ENCODE measurements at regions not wholly inside any gene's neighbourhood (a gene's known extent, or its start where the extent isn't known, plus 50 kb on each side); places are given as distances from the start of the nearest gene placed in this dataset.

DNA sequence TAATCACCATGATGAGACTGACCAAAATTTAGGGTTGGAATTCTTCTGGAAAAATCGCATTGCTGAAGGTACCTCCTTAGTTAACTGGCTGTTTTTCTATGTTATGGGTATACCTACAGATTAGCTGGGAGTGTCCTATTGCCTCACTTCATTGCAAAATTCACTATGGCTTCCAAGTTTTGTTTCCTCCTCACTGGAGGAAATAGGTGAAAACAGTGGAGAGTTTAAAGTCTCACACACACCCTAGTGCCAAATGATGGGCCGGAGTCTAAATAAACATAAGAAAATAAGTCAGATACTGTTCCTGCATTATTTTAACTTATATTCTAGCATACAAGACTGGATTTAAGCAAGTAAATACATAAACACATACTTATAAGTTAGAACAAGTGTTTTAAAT lies 98.2 kb downstream of the AHR start:
- H3K9me2 ChIP-seq (replicated peaks; ENCODE audit: low read depth, low read length) = no peaks in the 10 kb centered on the region
- no peaks in the 10 kb centered on the region for H4K20me1 ChIP-seq (ENCODE audit: insufficient read depth, low read length, poor library complexity, severe bottlenecking)
- peaks cover 13% of the 10 kb centered on the region; the same call in 1 of the 2 replicates for H3K9me3 ChIP-seq (ENCODE audit: insufficient read depth, low read depth, low read length)
- no peak overlapping the region for H3K9ac ChIP-seq (ENCODE audit: low read depth, low read length, poor library complexity, severe bottlenecking)
- no peak overlapping the region for H3K4me2 ChIP-seq (ENCODE audit: low read depth, low read length, poor library complexity, severe bottlenecking)
- H3K36me3 ChIP-seq (ENCODE audit: insufficient read depth, low read length) = no peaks in the 10 kb centered on the region
- H3K4me3 ChIP-seq (ENCODE audit: low read length, poor library complexity, severe bottlenecking) = no peak overlapping the region
- TF ChIP-seq, protein P1, sequence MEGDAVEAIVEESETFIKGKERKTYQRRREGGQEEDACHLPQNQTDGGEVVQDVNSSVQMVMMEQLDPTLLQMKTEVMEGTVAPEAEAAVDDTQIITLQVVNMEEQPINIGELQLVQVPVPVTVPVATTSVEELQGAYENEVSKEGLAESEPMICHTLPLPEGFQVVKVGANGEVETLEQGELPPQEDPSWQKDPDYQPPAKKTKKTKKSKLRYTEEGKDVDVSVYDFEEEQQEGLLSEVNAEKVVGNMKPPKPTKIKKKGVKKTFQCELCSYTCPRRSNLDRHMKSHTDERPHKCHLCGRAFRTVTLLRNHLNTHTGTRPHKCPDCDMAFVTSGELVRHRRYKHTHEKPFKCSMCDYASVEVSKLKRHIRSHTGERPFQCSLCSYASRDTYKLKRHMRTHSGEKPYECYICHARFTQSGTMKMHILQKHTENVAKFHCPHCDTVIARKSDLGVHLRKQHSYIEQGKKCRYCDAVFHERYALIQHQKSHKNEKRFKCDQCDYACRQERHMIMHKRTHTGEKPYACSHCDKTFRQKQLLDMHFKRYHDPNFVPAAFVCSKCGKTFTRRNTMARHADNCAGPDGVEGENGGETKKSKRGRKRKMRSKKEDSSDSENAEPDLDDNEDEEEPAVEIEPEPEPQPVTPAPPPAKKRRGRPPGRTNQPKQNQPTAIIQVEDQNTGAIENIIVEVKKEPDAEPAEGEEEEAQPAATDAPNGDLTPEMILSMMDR (conservative IDR thresholded peaks at IDR 0.05; ENCODE audit: low read length) = no peak
- no peak for TF ChIP-seq EZH2phosphoT487 (IDR thresholded peaks at IDR 0.05; ENCODE audit: borderline replicate concordance)
- no peaks in the 10 kb centered on the region for H3K79me2 ChIP-seq (ENCODE audit: insufficient read depth, low read length)
- H3K4me1 ChIP-seq (ENCODE audit: insufficient read depth, low read length, poor library complexity, severe bottlenecking) = peaks cover 3% of the 10 kb centered on the region
- H3F3A ChIP-seq (ENCODE audit: low read depth) = no peaks in the 10 kb centered on the region
- H2AFZ ChIP-seq (ENCODE audit: low read length) = no peak overlapping the region
- H3K27me3 ChIP-seq (ENCODE audit: insufficient read depth, low read length, poor library complexity, severe bottlenecking) = no peaks in the 10 kb centered on the region

GRCh38 chr7:17401791-17402627 lies 103.6 kb downstream of the AHR start:
- TF ChIP-seq, protein P1 (conservative IDR thresholded peaks at IDR 0.05; ENCODE audit: low read length) = no peak
- no peak for TF ChIP-seq EZH2phosphoT487 (IDR thresholded peaks at IDR 0.05; ENCODE audit: borderline replicate concordance)
- Histone ChIP-seq H3K27me3 (ENCODE audit: insufficient read depth, low read length, poor library complexity, severe bottlenecking) (no peaks in the 10 kb centered on the region), H2AFZ (ENCODE audit: low read length) (0 out of 2 replicates have a peak overlapping the region, but pooled peaks have one; percentile 8), H3K4me2 (ENCODE audit: low read depth, low read length, poor library complexity, severe bottlenecking) (peak overlapping the region; percentile 17), H3K36me3 (ENCODE audit: insufficient read depth, low read length) (no peaks in the 10 kb centered on the region), H3K4me3 (ENCODE audit: low read length, poor library complexity, severe bottlenecking) (no peak overlapping the region), H4K20me1 (ENCODE audit: insufficient read depth, low read length, poor library complexity, severe bottlenecking) (no peaks in the 10 kb centered on the region), H3F3A (ENCODE audit: low read depth) (no peaks in the 10 kb centered on the region), H3K79me2 (ENCODE audit: insufficient read depth, low read length) (no peaks in the 10 kb centered on the region), H3K9me3 (ENCODE audit: insufficient read depth, low read depth, low read length) (no peaks in the 10 kb centered on the region), H3K9me2 (replicated peaks; ENCODE audit: low read depth, low read length) (no peaks in the 10 kb centered on the region), H3K9ac (ENCODE audit: low read depth, low read length, poor library complexity, severe bottlenecking) (no peak overlapping the region), H3K4me1 (ENCODE audit: insufficient read depth, low read length, poor library complexity, severe bottlenecking) (peaks cover 49% of the 10 kb centered on the region)

- no peak for TF ChIP-seq EZH2phosphoT487 (IDR thresholded peaks at IDR 0.05; ENCODE audit: borderline replicate concordance)
- TF ChIP-seq, protein P1 (conservative IDR thresholded peaks at IDR 0.05; ENCODE audit: low read length) = no peak
- Histone ChIP-seq H4K20me1 (ENCODE audit: insufficient read depth, low read length, poor library complexity, severe bottlenecking) (no peaks in the 10 kb centered on the region), H3K9me3 (ENCODE audit: insufficient read depth, low read depth, low read length) (no peaks in the 10 kb centered on the region), H2AFZ (ENCODE audit: low read length) (0 out of 2 replicates have a peak overlapping the region, but pooled peaks have one; percentile 8), H3K4me1 (ENCODE audit: insufficient read depth, low read length, poor library complexity, severe bottlenecking) (peaks cover 55% of the 10 kb centered on the region), H3K4me2 (ENCODE audit: low read depth, low read length, poor library complexity, severe bottlenecking) (no peak overlapping the region), H3K79me2 (ENCODE audit: insufficient read depth, low read length) (no peaks in the 10 kb centered on the region), H3K4me3 (ENCODE audit: low read length, poor library complexity, severe bottlenecking) (no peak overlapping the region), H3K9me2 (replicated peaks; ENCODE audit: low read depth, low read length) (no peaks in the 10 kb centered on the region), H3K36me3 (ENCODE audit: insufficient read depth, low read length) (no peaks in the 10 kb centered on the region), H3K9ac (ENCODE audit: low read depth, low read length, poor library complexity, severe bottlenecking) (no peak overlapping the region), H3K27me3 (ENCODE audit: insufficient read depth, low read length, poor library complexity, severe bottlenecking) (no peaks in the 10 kb centered on the region), H3F3A (ENCODE audit: low read depth) (no peaks in the 10 kb centered on the region)
Measured at GRCh38 chr7:17402628-17403278, 104.3 kb downstream of the AHR start.

Measured in Loucy (cell line).